GM12878 (cell line): ENCODE measurements at regions not wholly inside any gene's neighbourhood (a gene's known extent, or its start where the extent isn't known, plus 50 kb on each side); places are given as distances from the start of the nearest gene placed in this dataset.

ENCODE experiments used
- CREM ChIP-seq: IDR thresholded peaks from 2 replicates; pipeline ENCODE4 v1.6.1; 2014; ENCODE audit warnings: antibody characterized with exemption, low read depth
- ELK1 ChIP-seq: IDR thresholded peaks from 2 replicates; pipeline ENCODE4 v1.6.1; 2012; ENCODE audit warnings: low read depth, low read length, improper control_type of control experiment
- EP300 ChIP-seq, 2 experiments: fragments of 150-350 bp in 1 of 2; IDR thresholded peaks; 2 replicates each; pipeline ENCODE4 v1.6.1; 2011 to 2012; ENCODE audit warnings: low read depth in 2 of 2, low read length in 2 of 2, borderline replicate concordance in 1 of 2, improper control_type of control experiment in 1 of 2, inconsistent platforms in 1 of 2; ENCODE audit not compliant: control insufficient read depth in 1 of 2
- HDAC2 ChIP-seq: fragments of 200-600 bp; sonication (generic); IDR thresholded peaks from 2 replicates; pipeline ENCODE4 v1.6.1; 2017
- POLR2AphosphoS2 ChIP-seq: IDR thresholded peaks from 2 replicates; pipeline ENCODE4 v1.6.1; 2011; ENCODE audit warnings: low read depth, mild to moderate bottlenecking, low read length, improper control_type of control experiment, moderate library complexity
- POLR2AphosphoS5 ChIP-seq: IDR thresholded peaks from 2 replicates; pipeline ENCODE4 v1.6.1; 2011; ENCODE audit warnings: mild to moderate bottlenecking, low read length, inconsistent platforms
- RELA ChIP-seq: fragments of 450-650 bp; IDR thresholded peaks from 2 replicates; pipeline ENCODE4 v1.8.0; 2014; ENCODE audit warnings: borderline replicate concordance; ENCODE audit not compliant: partially characterized antibody
- SUZ12 ChIP-seq: fragments of 200-600 bp; sonication (generic); IDR thresholded peaks from one replicate; pipeline ENCODE4 v1.6.1; 2018; ENCODE audit warnings: antibody characterized with exemption, mild to moderate bottlenecking; ENCODE audit not compliant: unreplicated experiment
- TF ChIP-seq, protein P1 (sequence below), 3 experiments: IDR thresholded peaks in 2 of 3; conservative IDR thresholded peaks in 1 of 3; 2 replicates each; pipeline ENCODE4 v1.5.1; 2011; ENCODE audit warnings: low read depth in 3 of 3, low read length in 3 of 3, mild to moderate bottlenecking in 3 of 3, control low read depth in 2 of 3, moderate library complexity in 2 of 3, inconsistent platforms in 1 of 3, mixed read lengths in 1 of 3; ENCODE audit not compliant: control insufficient read depth in 2 of 3, insufficient read depth in 1 of 3; ENCODE audit errors: extremely low read depth in 1 of 3
- TF ChIP-seq, protein P2 (sequence below): IDR thresholded peaks from 2 replicates; pipeline ENCODE4 v1.6.1; 2012; ENCODE audit warnings: low read depth, low read length, improper control_type of control experiment

DNA sequence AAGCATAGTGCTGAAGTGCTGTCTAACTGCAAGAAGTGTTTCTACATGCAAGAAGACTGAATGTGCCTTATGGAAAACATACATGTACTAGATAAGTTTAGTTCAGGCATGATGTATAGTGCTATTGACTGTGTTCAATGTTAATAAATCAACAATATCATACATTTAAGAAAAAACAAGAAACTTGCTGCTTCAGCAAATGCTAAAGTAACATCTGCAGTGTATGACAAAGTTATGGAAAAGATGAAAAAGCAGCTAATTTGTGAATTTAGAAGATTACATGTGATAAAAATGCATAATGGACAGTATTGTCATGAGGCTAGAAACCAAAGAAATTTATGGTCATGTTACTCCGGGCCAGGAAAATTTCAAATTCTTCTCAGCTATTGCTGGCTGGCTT is 174.9 kb upstream of the SPTLC3 start:
- TF ChIP-seq SUZ12 (no peak), ELK1 (no peak), POLR2AphosphoS2 (no peak), RELA (no peak), POLR2AphosphoS5 (no peak), EP300 (IDR thresholded peaks at IDR 0.05; ENCODE audit: borderline replicate concordance in 1 of 2, control insufficient read depth in 1 of 2, low read depth in 2 of 2, low read length in 2 of 2) (no peak), HDAC2 (no peak), CREM (no peak)
- TF ChIP-seq, protein P1, sequence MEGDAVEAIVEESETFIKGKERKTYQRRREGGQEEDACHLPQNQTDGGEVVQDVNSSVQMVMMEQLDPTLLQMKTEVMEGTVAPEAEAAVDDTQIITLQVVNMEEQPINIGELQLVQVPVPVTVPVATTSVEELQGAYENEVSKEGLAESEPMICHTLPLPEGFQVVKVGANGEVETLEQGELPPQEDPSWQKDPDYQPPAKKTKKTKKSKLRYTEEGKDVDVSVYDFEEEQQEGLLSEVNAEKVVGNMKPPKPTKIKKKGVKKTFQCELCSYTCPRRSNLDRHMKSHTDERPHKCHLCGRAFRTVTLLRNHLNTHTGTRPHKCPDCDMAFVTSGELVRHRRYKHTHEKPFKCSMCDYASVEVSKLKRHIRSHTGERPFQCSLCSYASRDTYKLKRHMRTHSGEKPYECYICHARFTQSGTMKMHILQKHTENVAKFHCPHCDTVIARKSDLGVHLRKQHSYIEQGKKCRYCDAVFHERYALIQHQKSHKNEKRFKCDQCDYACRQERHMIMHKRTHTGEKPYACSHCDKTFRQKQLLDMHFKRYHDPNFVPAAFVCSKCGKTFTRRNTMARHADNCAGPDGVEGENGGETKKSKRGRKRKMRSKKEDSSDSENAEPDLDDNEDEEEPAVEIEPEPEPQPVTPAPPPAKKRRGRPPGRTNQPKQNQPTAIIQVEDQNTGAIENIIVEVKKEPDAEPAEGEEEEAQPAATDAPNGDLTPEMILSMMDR (IDR thresholded peaks at IDR 0.05 in 2 of 3, conservative IDR thresholded peaks at IDR 0.05 in 1 of 3; ENCODE audit: control insufficient read depth in 2 of 3, extremely low read depth in 1 of 3, insufficient read depth in 1 of 3, low read depth in 3 of 3, low read length in 3 of 3), result no peak
- TF ChIP-seq, protein P2, sequence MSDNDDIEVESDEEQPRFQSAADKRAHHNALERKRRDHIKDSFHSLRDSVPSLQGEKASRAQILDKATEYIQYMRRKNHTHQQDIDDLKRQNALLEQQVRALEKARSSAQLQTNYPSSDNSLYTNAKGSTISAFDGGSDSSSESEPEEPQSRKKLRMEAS, result no peak
